Body of pancreas (tissue), 4 donors: ENCODE measurements at regions not wholly inside any gene's neighbourhood (a gene's known extent, or its start where the extent isn't known, plus 50 kb on each side); places are given as distances from the start of the nearest gene placed in this dataset.

ENCODE experiments used
- CTCF ChIP-seq, 7 experiments: fragments of 450-650 bp in 4 of 7; fragments of 200-600 bp in 3 of 7; sonication (generic) in 3 of 7; IDR thresholded peaks; one replicate each; pipeline ENCODE4 v1.5.1; 2016 to 2019; ENCODE audit warnings: antibody characterized with exemption in 7 of 7
- POLR2A ChIP-seq, 3 donors: fragments of 450-650 bp; IDR thresholded peaks; one replicate each; pipeline ENCODE4 v1.6.1; 2016; ENCODE audit warnings: antibody characterized with exemption in 3 of 3, mild to moderate bottlenecking in 2 of 3

GRCh38 chr4:54499308-54500074 is 158.3 kb upstream of the KIT start:
- TF ChIP-seq CTCF (IDR thresholded peaks at IDR 0.05) (no peak), POLR2A (IDR thresholded peaks at IDR 0.05) (no peak)
